HFFc6 (cell line): ENCODE measurements at regions not wholly inside any gene's neighbourhood (a gene's known extent, or its start where the extent isn't known, plus 50 kb on each side); places are given as distances from the start of the nearest gene placed in this dataset.

Source experiments
- DNase-seq: peaks from one replicate; pipeline ENCODE4 v3.0.0-alpha.2; 2018
- H3K27ac Mint-ChIP-seq: 2 replicates; pipeline ENCODE4 v1.8.0; 2020; ENCODE audit warnings: mild to moderate bottlenecking, mixed read lengths
- H3K27me3 Mint-ChIP-seq: 2 replicates; pipeline ENCODE4 v1.8.0; 2021; ENCODE audit warnings: mild to moderate bottlenecking, moderate library complexity, mixed read lengths; ENCODE audit not compliant: insufficient read depth
- H3K36me3 Mint-ChIP-seq: 2 replicates; pipeline ENCODE4 v1.8.0; 2021; ENCODE audit warnings: low read depth, mixed read lengths
- H3K4me1 Mint-ChIP-seq: 2 replicates; pipeline ENCODE4 v1.8.0; 2020; ENCODE audit warnings: low read depth, mixed read lengths
- H3K4me3 Mint-ChIP-seq: 2 replicates; pipeline ENCODE4 v1.8.0; 2020; ENCODE audit warnings: mild to moderate bottlenecking, moderate library complexity, mixed read lengths
- H3K9me3 Mint-ChIP-seq: 2 replicates; pipeline ENCODE4 v1.8.0; 2020; ENCODE audit warnings: mild to moderate bottlenecking, mixed read lengths
- CTCF ChIP-seq: fragments of 200-600 bp; sonication (generic); IDR thresholded peaks from 2 replicates; pipeline ENCODE4 v1.5.0; 2021; ENCODE audit warnings: antibody characterized with exemption, mild to moderate bottlenecking

DNA sequence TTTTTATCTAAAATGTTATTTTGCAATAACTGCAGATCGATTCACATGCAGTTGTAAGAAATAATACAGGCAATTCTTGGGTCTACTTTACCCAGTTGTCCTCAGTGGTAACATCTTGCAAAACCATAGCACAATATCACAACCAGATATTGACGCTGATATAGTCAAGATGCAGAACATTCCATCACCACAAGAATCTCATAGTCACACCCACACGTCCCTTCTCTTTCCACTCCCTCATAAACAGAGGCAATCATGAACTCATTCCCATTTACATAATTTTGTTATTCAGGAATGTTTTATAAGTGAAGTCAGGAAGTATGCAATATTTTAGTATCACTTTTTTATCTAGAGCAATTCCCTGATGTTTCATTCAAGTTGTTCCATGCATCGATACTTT, 797.5 kb upstream of the RAB6C start:
- H3K36me3 Mint-ChIP-seq, result peaks cover 4% of the 10 kb centered on the region; the same call in 1 of the 2 replicates
- H3K4me1 Mint-ChIP-seq, result no peaks in the 10 kb centered on the region
- TF ChIP-seq CTCF, result no peak
- no peak overlapping the region for H3K4me3 Mint-ChIP-seq
- H3K27ac Mint-ChIP-seq, result no peak overlapping the region
- peaks cover 55% of the 10 kb centered on the region for H3K9me3 Mint-ChIP-seq
- DNase-seq, result no peak
- H3K27me3 Mint-ChIP-seq, result no peaks in the 10 kb centered on the region

- Mint-ChIP-seq H3K36me3 (peaks cover 4% of the 10 kb centered on the region), H3K27ac (no peak overlapping the region), H3K27me3 (no peaks in the 10 kb centered on the region), H3K4me1 (no peaks in the 10 kb centered on the region), H3K4me3 (no peak overlapping the region), H3K9me3 (peaks cover 69% of the 10 kb centered on the region)
- no peak for TF ChIP-seq CTCF
- DNase-seq, result no peak
These were observed 792.1 kb upstream of the RAB6C start for GRCh38 chr2:129187343-129187742.

- Mint-ChIP-seq H3K4me3 (no peak overlapping the region), H3K4me1 (no peaks in the 10 kb centered on the region), H3K27me3 (no peaks in the 10 kb centered on the region), H3K9me3 (peaks cover 66% of the 10 kb centered on the region), H3K27ac (no peak overlapping the region), H3K36me3 (peaks cover 4% of the 10 kb centered on the region)
- TF ChIP-seq CTCF, result no peak
- no peak for DNase-seq
These were observed 791.0 kb upstream of the RAB6C start for GRCh38 chr2:129188451-129188850.

DNA sequence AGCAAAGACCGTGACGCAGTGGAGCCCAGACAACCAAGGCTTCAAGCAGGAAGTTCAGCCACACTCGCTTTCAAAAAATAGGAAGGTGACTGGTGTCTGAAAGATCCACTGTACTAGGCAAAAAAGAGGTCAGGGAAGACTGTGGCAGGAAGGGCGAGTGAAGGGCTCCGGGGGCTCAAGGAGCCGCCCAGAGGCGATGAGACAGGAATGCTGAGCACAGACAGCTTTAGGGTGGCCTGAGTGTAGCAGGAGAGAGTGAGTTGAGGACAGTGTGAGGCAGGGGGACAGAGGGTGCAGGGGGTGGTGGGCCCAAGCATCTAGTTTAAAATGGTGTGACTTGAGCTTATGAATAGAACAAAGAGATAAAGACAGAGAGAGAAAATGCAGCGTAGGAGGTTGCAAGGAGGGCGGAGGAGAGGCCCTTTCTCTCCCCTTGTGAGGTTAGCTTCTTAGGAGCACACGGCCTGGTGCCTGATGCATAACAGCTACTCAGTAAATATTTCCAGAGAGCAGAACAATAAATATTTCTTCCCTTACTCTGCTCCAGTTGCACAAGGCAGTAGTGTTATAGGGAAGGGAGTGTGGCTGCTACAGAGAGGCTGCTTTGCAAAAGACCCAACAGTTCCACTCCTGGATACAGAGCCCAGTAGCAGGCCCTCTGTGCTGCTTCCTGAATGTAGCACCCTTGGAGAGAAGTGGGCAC, 789.7 kb upstream of the RAB6C start:
- H3K4me1 Mint-ChIP-seq, result no peaks in the 10 kb centered on the region
- DNase-seq, result no peak
- no peak overlapping the region for H3K4me3 Mint-ChIP-seq
- no peak for TF ChIP-seq CTCF
- H3K27ac Mint-ChIP-seq, result no peak overlapping the region
- H3K36me3 Mint-ChIP-seq, result peaks cover 8% of the 10 kb centered on the region
- H3K9me3 Mint-ChIP-seq, result peaks cover 77% of the 10 kb centered on the region
- no peaks in the 10 kb centered on the region for H3K27me3 Mint-ChIP-seq

GRCh38 chr2:129190494-129190893, 789.0 kb upstream of the RAB6C start:
- DNase-seq, result no peak
- Mint-ChIP-seq H3K4me1 (no peaks in the 10 kb centered on the region), H3K27me3 (no peaks in the 10 kb centered on the region), H3K36me3 (peaks cover 8% of the 10 kb centered on the region), H3K27ac (no peak overlapping the region), H3K4me3 (no peak overlapping the region), H3K9me3 (peaks cover 78% of the 10 kb centered on the region)
- TF ChIP-seq CTCF, result no peak
